WTC11 (cell line): ENCODE measurements at regions not wholly inside any gene's neighbourhood (a gene's known extent, or its start where the extent isn't known, plus 50 kb on each side); places are given as distances from the start of the nearest gene placed in this dataset.

ENCODE experiments used
- ATAC-seq: fragments of 200-7000 bp; cut with Tn5 transposase; 2 replicates; pipeline ENCODE4 v1.10.0; 2021; ENCODE audit warnings: mild to moderate bottlenecking, moderate library complexity
- CTCF ChIA-PET: fragments of 300-600 bp; sonication (Branson Sonifier 250); formaldehyde crosslinking; loops from one replicate; lab custom pipeline; 2021; ENCODE audit warnings: antibody characterized with exemption; lab: Charles Lee
- POLR2A ChIA-PET: fragments of 350-600 bp; sonication (Branson Sonifier 250); formaldehyde crosslinking; loops from one replicate; lab custom pipeline; 2021; ENCODE audit warnings: antibody characterized with exemption; lab: Charles Lee
- DNase-seq: peaks from one replicate; pipeline ENCODE4 v3.0.0; 2021; ENCODE audit warnings: low spot score
- H3K27ac Mint-ChIP-seq: 2 replicates; pipeline ENCODE4 v1.8.0; 2021; ENCODE audit warnings: mixed read lengths
- H3K27me3 Mint-ChIP-seq: 2 replicates; pipeline ENCODE4 v1.8.0; 2021; ENCODE audit warnings: low read depth, mild to moderate bottlenecking, moderate library complexity, mixed read lengths
- H3K36me3 Mint-ChIP-seq: 2 replicates; pipeline ENCODE4 v1.8.0; 2021; ENCODE audit warnings: mixed read lengths
- H3K4me1 Mint-ChIP-seq: 2 replicates; pipeline ENCODE4 v1.8.0; 2022; ENCODE audit warnings: mixed read lengths
- H3K4me3 Mint-ChIP-seq: 2 replicates; pipeline ENCODE4 v1.8.0; 2021; ENCODE audit warnings: mild to moderate bottlenecking, moderate library complexity, mixed read lengths
- H3K9me3 Mint-ChIP-seq: 2 replicates; pipeline ENCODE4 v1.8.0; 2021; ENCODE audit warnings: mixed read lengths
- ATF2 ChIP-seq: sonication (generic); formaldehyde crosslinking; IDR thresholded peaks from 2 replicates; pipeline ENCODE4 v1.8.1; 2022; ENCODE audit warnings: low read depth, missing genetic modification reagents, borderline replicate concordance
- ATF3 ChIP-seq: sonication (generic); formaldehyde crosslinking; conservative IDR thresholded peaks from 2 replicates; pipeline ENCODE4 v1.8.1; 2022; ENCODE audit warnings: mild to moderate bottlenecking, missing genetic modification reagents
- CDX4 ChIP-seq: fragments of 250-450 bp; sonication (Bioruptor Pico); IDR thresholded peaks from 2 replicates; pipeline ENCODE4 v1.9.0; 2021; ENCODE audit warnings: moderate library complexity, mild to moderate bottlenecking, inconsistent platforms, borderline replicate concordance
- CREM ChIP-seq: sonication (generic); formaldehyde crosslinking; IDR thresholded peaks from 2 replicates; pipeline ENCODE4 v1.8.1; 2022; ENCODE audit warnings: mild to moderate bottlenecking, missing genetic modification reagents, moderate library complexity
- CTCF ChIP-seq: fragments of 200-600 bp; IDR thresholded peaks from 2 replicates; pipeline ENCODE4 v1.8.0; 2022; ENCODE audit warnings: antibody characterized with exemption
- ESRRA ChIP-seq: sonication (generic); formaldehyde crosslinking; IDR thresholded peaks from 2 replicates; pipeline ENCODE4 v1.8.1; 2022; ENCODE audit warnings: mild to moderate bottlenecking, missing genetic modification reagents, borderline replicate concordance
- GRHL2 ChIP-seq: fragments of 250-450 bp; sonication (Bioruptor Pico); IDR thresholded peaks from 2 replicates; pipeline ENCODE4 v1.8.0; 2022; ENCODE audit warnings: mild to moderate bottlenecking, moderate library complexity; ENCODE audit not compliant: insufficient replicate concordance, severe bottlenecking
- HMGXB4 ChIP-seq: sonication (generic); formaldehyde crosslinking; IDR thresholded peaks from 2 replicates; pipeline ENCODE4 v1.8.1; 2023; ENCODE audit warnings: mild to moderate bottlenecking, moderate library complexity, missing genetic modification reagents
- JAZF1 ChIP-seq: fragments of 250-450 bp; sonication (Bioruptor Pico); IDR thresholded peaks from 2 replicates; pipeline ENCODE4 v1.9.0; 2021; ENCODE audit warnings: moderate library complexity, mild to moderate bottlenecking, inconsistent platforms
- JUN ChIP-seq: sonication (generic); formaldehyde crosslinking; IDR thresholded peaks from 2 replicates; pipeline ENCODE4 v1.8.0; 2023; ENCODE audit warnings: mild to moderate bottlenecking, missing genetic modification reagents
- MYBL2 ChIP-seq: sonication (generic); formaldehyde crosslinking; IDR thresholded peaks from 2 replicates; pipeline ENCODE4 v1.8.1; 2023; ENCODE audit warnings: mild to moderate bottlenecking, moderate library complexity, missing genetic modification reagents
- NFYB ChIP-seq: sonication (generic); formaldehyde crosslinking; conservative IDR thresholded peaks from 2 replicates; pipeline ENCODE4 v1.8.0; 2022; ENCODE audit warnings: low read depth, missing genetic modification reagents
- NR1H2 ChIP-seq: sonication (generic); formaldehyde crosslinking; IDR thresholded peaks from 2 replicates; pipeline ENCODE4 v1.9.0; 2021; ENCODE audit warnings: mild to moderate bottlenecking, moderate library complexity, missing genetic modification reagents
- NR2C2 ChIP-seq: sonication (generic); formaldehyde crosslinking; IDR thresholded peaks from 2 replicates; pipeline ENCODE4 v1.8.0; 2022; ENCODE audit warnings: mild to moderate bottlenecking, missing genetic modification reagents
- RELA ChIP-seq: sonication (generic); formaldehyde crosslinking; IDR thresholded peaks from 2 replicates; pipeline ENCODE4 v1.8.1; 2022; ENCODE audit warnings: missing genetic modification reagents, mild to moderate bottlenecking, borderline replicate concordance
- SMAD3 ChIP-seq: sonication (generic); formaldehyde crosslinking; IDR thresholded peaks from 2 replicates; pipeline ENCODE4 v1.8.0; 2022; ENCODE audit warnings: missing genetic modification reagents, mild to moderate bottlenecking, borderline replicate concordance
- SP1 ChIP-seq: sonication (generic); formaldehyde crosslinking; conservative IDR thresholded peaks from 2 replicates; pipeline ENCODE4 v1.8.1; 2022; ENCODE audit warnings: missing genetic modification reagents
- USF2 ChIP-seq: sonication (generic); formaldehyde crosslinking; IDR thresholded peaks from 2 replicates; pipeline ENCODE4 v1.8.1; 2023; ENCODE audit warnings: mild to moderate bottlenecking, missing genetic modification reagents, moderate library complexity
- ZNF219 ChIP-seq: sonication (generic); formaldehyde crosslinking; IDR thresholded peaks from 2 replicates; pipeline ENCODE4 v1.8.0; 2023; ENCODE audit warnings: missing genetic modification reagents, mild to moderate bottlenecking, borderline replicate concordance
- ZNF317 ChIP-seq: sonication (generic); formaldehyde crosslinking; IDR thresholded peaks from 2 replicates; pipeline ENCODE4 v1.8.1; 2023; ENCODE audit warnings: low read depth, mild to moderate bottlenecking, moderate library complexity, missing genetic modification reagents, borderline replicate concordance
- ZNF423 ChIP-seq: fragments of 250-450 bp; sonication (Bioruptor Pico); IDR thresholded peaks from 2 replicates; pipeline ENCODE4 v2.1.2; 2022; ENCODE audit warnings: mild to moderate bottlenecking, moderate library complexity
- ZNF512 ChIP-seq: sonication (generic); formaldehyde crosslinking; IDR thresholded peaks from 2 replicates; pipeline ENCODE4 v1.8.1; 2022; ENCODE audit warnings: missing genetic modification reagents, borderline replicate concordance

- Mint-ChIP-seq H3K4me3 (no peak overlapping the region), H3K27ac (no peak overlapping the region), H3K4me1 (peaks cover 4% of the 10 kb centered on the region), H3K27me3 (no peaks in the 10 kb centered on the region), H3K36me3 (no peaks in the 10 kb centered on the region), H3K9me3 (peaks cover 7% of the 10 kb centered on the region)
- CTCF ChIA-PET = no interaction called here
- no peak for DNase-seq
- POLR2A ChIA-PET = no interaction called here
- no peak for TF ChIP-seq JUN (CRISPR knock-in tag)
- no peak for TF ChIP-seq ESRRA (CRISPR knock-in tag)
- no peak for TF ChIP-seq CREM (CRISPR knock-in tag)
- no peak for TF ChIP-seq ZNF317 (CRISPR knock-in tag)
- no peak for TF ChIP-seq JAZF1
- TF ChIP-seq MYBL2 (CRISPR knock-in tag) = no peak
- TF ChIP-seq NFYB (CRISPR knock-in tag) = no peak
- TF ChIP-seq RELA (CRISPR knock-in tag) = no peak
- TF ChIP-seq ATF2 (CRISPR knock-in tag) = no peak
- no peak for ATAC-seq
Measured at GRCh38 chr1:170301596-170301995, 155.8 kb downstream of the NTMT2 start.

GRCh38 chr1:170303034-170303433 is 157.3 kb downstream of the NTMT2 start:
- Mint-ChIP-seq H3K9me3 (no peaks in the 10 kb centered on the region), H3K36me3 (no peaks in the 10 kb centered on the region), H3K27ac (no peak overlapping the region), H3K27me3 (no peaks in the 10 kb centered on the region), H3K4me1 (peaks cover 4% of the 10 kb centered on the region), H3K4me3 (no peak overlapping the region)
- POLR2A ChIA-PET = no interaction called here
- DNase-seq (no peak), ATAC-seq (no peak)
- TF ChIP-seq SP1 (CRISPR knock-in tag) = no peak
- TF ChIP-seq NR2C2 (CRISPR knock-in tag) = no peak
- TF ChIP-seq ATF3 = no peak
- no peak for TF ChIP-seq NR1H2 (CRISPR knock-in tag)
- TF ChIP-seq GRHL2 = no peak
- no peak for TF ChIP-seq ZNF219
- TF ChIP-seq SMAD3 (CRISPR knock-in tag) = no peak
- CTCF ChIA-PET = no interaction called here

- ChIA-PET CTCF (no interaction called here), POLR2A (no interaction called here)
- DNase-seq (no peak), ATAC-seq (no peak)
- H3K4me3 Mint-ChIP-seq = no peak overlapping the region
- no peaks in the 10 kb centered on the region for H3K9me3 Mint-ChIP-seq
- no peaks in the 10 kb centered on the region for H3K36me3 Mint-ChIP-seq
- H3K27me3 Mint-ChIP-seq = 0 out of 2 replicates have a peak, but pooled peaks cover 4% of the 10 kb centered on the region
- no peak overlapping the region for H3K27ac Mint-ChIP-seq
- peaks cover 4% of the 10 kb centered on the region for H3K4me1 Mint-ChIP-seq
- TF ChIP-seq CDX4 (CRISPR knock-in tag) (no peak), ZNF423 (CRISPR knock-in tag) (no peak), ATF2 (CRISPR knock-in tag) (no peak), ZNF512 (CRISPR knock-in tag) (no peak), HMGXB4 (CRISPR knock-in tag) (no peak), ZNF317 (CRISPR knock-in tag) (no peak), CTCF (no peak), USF2 (CRISPR knock-in tag) (no peak)
Measured at GRCh38 chr1:170305777-170306512, 160.2 kb downstream of the NTMT2 start.
